Progenitor cell of endocrine pancreas (in vitro differentiated cells): ENCODE measurements at regions not wholly inside any gene's neighbourhood (a gene's known extent, or its start where the extent isn't known, plus 50 kb on each side); places are given as distances from the start of the nearest gene placed in this dataset.

ENCODE experiments used
- DNase-seq: peaks from one replicate; pipeline ENCODE4 v3.0.0; 2021; ENCODE audit warnings: low spot score; ENCODE audit not compliant: unreplicated experiment
- H3K27ac Mint-ChIP-seq: 2 replicates; pipeline ENCODE4 v1.8.0; 2021; ENCODE audit warnings: mild to moderate bottlenecking, moderate library complexity, mixed read lengths
- H3K27me3 Mint-ChIP-seq: 2 replicates; pipeline ENCODE4 v1.8.0; 2021; ENCODE audit warnings: mixed read lengths
- H3K36me3 Mint-ChIP-seq: 2 replicates; pipeline ENCODE4 v1.8.0; 2022; ENCODE audit warnings: mixed read lengths; ENCODE audit not compliant: insufficient read depth
- H3K4me1 Mint-ChIP-seq: 2 replicates; pipeline ENCODE4 v1.8.0; 2021; ENCODE audit warnings: low read depth, mixed read lengths
- H3K4me3 Mint-ChIP-seq: 2 replicates; pipeline ENCODE4 v1.8.0; 2021; ENCODE audit warnings: low read depth, mild to moderate bottlenecking, moderate library complexity, mixed read lengths
- H3K9me3 Mint-ChIP-seq: 2 replicates; pipeline ENCODE4 v1.8.0; 2021; ENCODE audit warnings: low read depth, mixed read lengths
- TF ChIP-seq, protein P1 (sequence below): fragments of 200-600 bp; sonication (generic); IDR thresholded peaks from one replicate; pipeline ENCODE4 v1.5.0; 2021; ENCODE audit warnings: antibody characterized with exemption, mild to moderate bottlenecking; ENCODE audit not compliant: unreplicated experiment

DNA sequence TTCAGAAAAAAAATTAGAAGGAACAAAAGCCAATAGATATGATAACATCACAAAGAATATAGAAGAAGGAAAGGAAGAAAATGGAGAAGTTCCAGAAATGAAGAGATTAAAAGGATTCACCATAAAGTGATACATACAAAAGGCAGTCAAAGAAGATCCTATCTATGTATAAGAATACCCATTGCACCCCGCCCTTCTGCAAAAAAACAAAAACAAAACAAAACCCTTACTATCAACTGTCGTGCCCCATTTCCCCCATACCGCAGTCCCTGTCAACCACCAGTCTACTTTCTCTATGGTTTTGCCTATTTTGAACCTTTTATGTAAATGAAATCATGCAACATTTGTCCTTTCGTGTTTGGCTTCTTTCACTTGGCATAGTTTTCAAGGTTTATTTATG lies 385.6 kb downstream of the PRDM5 start:
- Mint-ChIP-seq H3K4me1 (peaks cover 2% of the 10 kb centered on the region), H3K27me3 (no peaks in the 10 kb centered on the region)

DNA sequence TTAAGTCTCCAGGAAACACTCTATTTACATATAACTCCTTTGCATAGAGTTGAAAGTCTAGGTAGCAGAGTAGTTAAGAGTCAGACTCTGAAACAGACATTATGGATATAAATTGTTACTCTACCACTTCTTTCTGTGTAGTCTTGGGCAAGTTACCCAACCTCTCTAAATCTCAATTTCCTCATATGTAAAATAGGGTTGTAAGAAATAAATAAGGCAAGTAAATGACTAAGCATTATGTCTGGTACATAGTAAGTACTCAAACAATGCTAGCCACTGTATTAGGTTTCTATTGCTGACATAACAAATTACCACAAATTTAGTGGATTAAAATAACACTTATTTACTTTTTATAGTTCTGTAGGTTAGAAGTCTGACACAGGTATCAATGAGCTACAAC lies 394.1 kb downstream of the PRDM5 start:
- no peak for DNase-seq
- TF ChIP-seq, protein P1, sequence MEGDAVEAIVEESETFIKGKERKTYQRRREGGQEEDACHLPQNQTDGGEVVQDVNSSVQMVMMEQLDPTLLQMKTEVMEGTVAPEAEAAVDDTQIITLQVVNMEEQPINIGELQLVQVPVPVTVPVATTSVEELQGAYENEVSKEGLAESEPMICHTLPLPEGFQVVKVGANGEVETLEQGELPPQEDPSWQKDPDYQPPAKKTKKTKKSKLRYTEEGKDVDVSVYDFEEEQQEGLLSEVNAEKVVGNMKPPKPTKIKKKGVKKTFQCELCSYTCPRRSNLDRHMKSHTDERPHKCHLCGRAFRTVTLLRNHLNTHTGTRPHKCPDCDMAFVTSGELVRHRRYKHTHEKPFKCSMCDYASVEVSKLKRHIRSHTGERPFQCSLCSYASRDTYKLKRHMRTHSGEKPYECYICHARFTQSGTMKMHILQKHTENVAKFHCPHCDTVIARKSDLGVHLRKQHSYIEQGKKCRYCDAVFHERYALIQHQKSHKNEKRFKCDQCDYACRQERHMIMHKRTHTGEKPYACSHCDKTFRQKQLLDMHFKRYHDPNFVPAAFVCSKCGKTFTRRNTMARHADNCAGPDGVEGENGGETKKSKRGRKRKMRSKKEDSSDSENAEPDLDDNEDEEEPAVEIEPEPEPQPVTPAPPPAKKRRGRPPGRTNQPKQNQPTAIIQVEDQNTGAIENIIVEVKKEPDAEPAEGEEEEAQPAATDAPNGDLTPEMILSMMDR: no peak
- Mint-ChIP-seq H3K27ac (no peak overlapping the region), H3K9me3 (peaks cover 4% of the 10 kb centered on the region), H3K4me1 (peaks cover 2% of the 10 kb centered on the region), H3K27me3 (no peaks in the 10 kb centered on the region), H3K4me3 (no peak overlapping the region), H3K36me3 (no peaks in the 10 kb centered on the region)

More for the DNA sequence above, 385.6 kb downstream of the PRDM5 start:
- Mint-ChIP-seq H3K27ac (no peak overlapping the region), H3K4me3 (no peak overlapping the region), H3K9me3 (no peaks in the 10 kb centered on the region), H3K36me3 (no peaks in the 10 kb centered on the region)
- TF ChIP-seq, protein P1: no peak
- DNase-seq: no peak

DNA sequence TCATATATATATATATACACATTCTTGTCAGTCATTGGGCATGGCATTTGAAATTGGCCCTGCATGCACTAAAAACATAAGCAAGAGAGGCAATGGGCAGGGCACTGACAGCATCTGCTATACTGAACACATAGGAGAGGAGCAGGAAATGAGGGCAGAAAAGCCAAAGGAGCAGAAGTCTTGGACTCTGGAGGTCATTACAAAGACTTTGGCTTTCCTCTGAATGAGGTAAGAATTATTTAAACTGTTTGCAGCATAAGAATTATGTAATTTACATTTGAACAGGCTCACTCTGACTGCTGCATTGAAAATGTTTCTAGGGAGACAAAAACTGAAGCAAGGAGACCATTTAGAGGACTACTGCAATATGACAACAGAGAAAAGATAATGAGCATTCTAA lies 396.5 kb downstream of the PRDM5 start:
- DNase-seq: no peak
- TF ChIP-seq, protein P1: no peak
- no peaks in the 10 kb centered on the region for H3K36me3 Mint-ChIP-seq
- no peak overlapping the region for H3K4me3 Mint-ChIP-seq
- H3K27me3 Mint-ChIP-seq: no peaks in the 10 kb centered on the region
- H3K9me3 Mint-ChIP-seq: peaks cover 5% of the 10 kb centered on the region
- peaks cover 3% of the 10 kb centered on the region for H3K4me1 Mint-ChIP-seq
- H3K27ac Mint-ChIP-seq: no peak overlapping the region

DNA sequence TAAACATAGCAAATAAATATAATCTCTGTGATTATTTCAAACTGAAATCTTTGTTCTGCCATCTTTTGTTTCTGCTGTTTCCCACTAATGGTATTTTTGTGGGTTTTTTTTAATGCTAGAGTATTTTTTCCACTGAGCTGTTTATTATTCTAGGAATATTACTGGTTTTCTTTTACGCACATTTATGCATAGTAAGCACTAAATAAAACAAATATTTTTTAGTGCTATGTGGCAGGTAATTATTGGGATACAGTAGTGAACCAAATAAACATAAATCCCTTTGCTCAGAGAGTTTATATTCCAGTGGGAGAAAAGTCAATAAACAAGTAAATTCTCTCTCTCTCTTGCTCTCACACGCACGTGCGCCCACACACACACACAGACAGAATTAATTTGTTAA lies 397.4 kb downstream of the PRDM5 start:
- Mint-ChIP-seq H3K27ac (no peak overlapping the region), H3K4me3 (no peak overlapping the region), H3K27me3 (no peaks in the 10 kb centered on the region), H3K4me1 (peaks cover 6% of the 10 kb centered on the region), H3K9me3 (peaks cover 8% of the 10 kb centered on the region), H3K36me3 (no peaks in the 10 kb centered on the region)
- DNase-seq: no peak
- TF ChIP-seq, protein P1: no peak

DNA sequence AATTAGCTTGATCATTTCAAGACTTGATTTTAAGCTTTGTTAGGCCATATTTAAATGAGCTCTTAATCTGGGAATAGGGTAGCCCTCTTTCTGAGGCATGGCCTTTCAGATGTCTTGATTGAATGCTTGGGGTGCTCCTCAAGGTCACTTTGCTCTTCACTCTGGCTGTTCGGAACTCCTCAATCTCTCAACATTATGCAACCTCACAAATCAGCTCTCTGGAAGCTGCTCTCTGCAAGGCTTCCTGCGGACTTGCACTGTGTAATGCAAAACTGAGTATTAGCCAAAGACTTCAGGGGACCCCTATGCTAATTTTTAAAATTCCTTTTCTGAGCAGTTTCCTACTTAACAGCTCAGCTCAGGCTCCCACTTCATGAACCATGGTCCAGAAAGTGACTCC lies 398.3 kb downstream of the PRDM5 start:
- TF ChIP-seq, protein P1: no peak
- Mint-ChIP-seq H3K9me3 (peaks cover 8% of the 10 kb centered on the region), H3K27ac (no peak overlapping the region), H3K36me3 (no peaks in the 10 kb centered on the region), H3K4me3 (no peak overlapping the region), H3K27me3 (no peaks in the 10 kb centered on the region), H3K4me1 (peaks cover 6% of the 10 kb centered on the region)
- no peak for DNase-seq
